Endodermal cell (in vitro differentiated cells): ENCODE measurements at regions not wholly inside any gene's neighbourhood (a gene's known extent, or its start where the extent isn't known, plus 50 kb on each side); places are given as distances from the start of the nearest gene placed in this dataset.

Experiments used
- DNase-seq: peaks from one replicate; pipeline ENCODE4 v3.0.0-alpha.2; 2017
- H3K27ac ChIP-seq: 2 replicates; pipeline ENCODE4 v1.5.1; 2013; ENCODE audit warnings: mild to moderate bottlenecking, low read depth, low read length, moderate library complexity
- H3K27me3 ChIP-seq: 2 replicates; pipeline ENCODE4 v1.6.1; 2013; ENCODE audit warnings: mild to moderate bottlenecking, low read length, moderate library complexity; ENCODE audit not compliant: insufficient read depth, control insufficient read depth, poor library complexity, severe bottlenecking
- H3K36me3 ChIP-seq: 2 replicates; pipeline ENCODE4 v1.7.0; 2013; ENCODE audit warnings: mild to moderate bottlenecking, low read length, moderate library complexity; ENCODE audit not compliant: control insufficient read depth, insufficient read depth
- H3K4me1 ChIP-seq: one replicate; pipeline ENCODE4 v1.7.0; 2013; ENCODE audit warnings: low read length; ENCODE audit not compliant: control insufficient read depth, insufficient read depth
- H3K4me3 ChIP-seq: 2 replicates; pipeline ENCODE4 v1.5.1; 2013; ENCODE audit warnings: mild to moderate bottlenecking, low read length, moderate library complexity
- H3K9ac ChIP-seq: 2 replicates; pipeline ENCODE4 v1.6.1; 2013; ENCODE audit warnings: mild to moderate bottlenecking, low read length, moderate library complexity; ENCODE audit not compliant: poor library complexity, severe bottlenecking; ENCODE audit errors: extremely low read depth
- H3K9me3 ChIP-seq: 2 replicates; pipeline ENCODE4 v1.6.1; 2013; ENCODE audit warnings: mild to moderate bottlenecking, low read length, moderate library complexity; ENCODE audit not compliant: control insufficient read depth
- H3K27ac Mint-ChIP-seq: 2 replicates; pipeline ENCODE4 v1.8.0; 2020; ENCODE audit warnings: mixed read lengths
- H3K27me3 Mint-ChIP-seq: 2 replicates; pipeline ENCODE4 v1.8.0; 2021; ENCODE audit warnings: mild to moderate bottlenecking, mixed read lengths; ENCODE audit not compliant: insufficient read depth
- H3K36me3 Mint-ChIP-seq: 2 replicates; pipeline ENCODE4 v1.8.0; 2020; ENCODE audit warnings: low read depth, mixed read lengths
- H3K4me1 Mint-ChIP-seq: 2 replicates; pipeline ENCODE4 v1.8.0; 2020; ENCODE audit warnings: mixed read lengths
- H3K4me3 Mint-ChIP-seq: 2 replicates; pipeline ENCODE4 v1.8.0; 2020; ENCODE audit warnings: mild to moderate bottlenecking, moderate library complexity, mixed read lengths
- H3K9me3 Mint-ChIP-seq: 2 replicates; pipeline ENCODE4 v1.8.0; 2020; ENCODE audit warnings: mild to moderate bottlenecking, mixed read lengths
- CTCF ChIP-seq: fragments of 200-600 bp; sonication (generic); conservative IDR thresholded peaks from 2 replicates; pipeline ENCODE4 v1.5.0; 2021; ENCODE audit warnings: antibody characterized with exemption, mild to moderate bottlenecking
- WGBS, 2 experiments: methylation state at CpG; one replicate each; pipeline versions ENCODE4 v1.1.5 to v1.1.7; 2013; ENCODE audit warnings: missing lambda C conversion rate in 2 of 2, mixed read lengths in 1 of 2; ENCODE audit not compliant: insufficient coverage in 1 of 2, insufficient read length in 1 of 2; 5-methylcytosine and 5-hydroxymethylcytosine counted together

- no peaks in the 10 kb centered on the region for H3K36me3 ChIP-seq
- peaks cover 5% of the 10 kb centered on the region for H3K9me3 ChIP-seq
- TF ChIP-seq CTCF: no peak
- peaks cover 3% of the 10 kb centered on the region for H3K4me1 Mint-ChIP-seq
- H3K27ac ChIP-seq: no peak overlapping the region
- H3K27me3 ChIP-seq: no peaks in the 10 kb centered on the region
- H3K4me3 Mint-ChIP-seq: no peak overlapping the region
- H3K4me3 ChIP-seq: no peak overlapping the region
- no peak overlapping the region for H3K9ac ChIP-seq
- 94 to 96% methylated on average over 3 of the region's 3 CpGs for WGBS, 2 experiments
- H3K27ac Mint-ChIP-seq: no peak overlapping the region
- DNase-seq: no peak
- H3K27me3 Mint-ChIP-seq: peaks cover 4% of the 10 kb centered on the region
- no peaks in the 10 kb centered on the region for H3K36me3 Mint-ChIP-seq
- no peaks in the 10 kb centered on the region for H3K9me3 Mint-ChIP-seq
- no peaks in the 10 kb centered on the region for H3K4me1 ChIP-seq
These were observed 375.3 kb downstream of the SLC4A3 start for GRCh38 chr2:220002699-220003098.

- no peak for TF ChIP-seq CTCF
- H3K9ac ChIP-seq: no peak overlapping the region
- no peak overlapping the region for H3K27ac ChIP-seq
- no peak overlapping the region for H3K4me3 ChIP-seq
- no peaks in the 10 kb centered on the region for H3K27me3 ChIP-seq
- peaks cover 13% of the 10 kb centered on the region for H3K4me1 Mint-ChIP-seq
- peaks cover 4% of the 10 kb centered on the region for H3K27me3 Mint-ChIP-seq
- 95 to 100% methylated on average over 4 to 6 of the region's 6 CpGs for WGBS, 2 experiments
- peaks cover 3% of the 10 kb centered on the region for H3K4me1 ChIP-seq
- no peak overlapping the region for H3K27ac Mint-ChIP-seq
- DNase-seq: no peak
- no peaks in the 10 kb centered on the region for H3K9me3 Mint-ChIP-seq
- no peaks in the 10 kb centered on the region for H3K9me3 ChIP-seq
- H3K4me3 Mint-ChIP-seq: no peak overlapping the region
- no peaks in the 10 kb centered on the region for H3K36me3 ChIP-seq
- no peaks in the 10 kb centered on the region for H3K36me3 Mint-ChIP-seq
These were observed 377.9 kb downstream of the SLC4A3 start for GRCh38 chr2:220005362-220005761.

- no peak for DNase-seq
- Histone ChIP-seq H3K27ac (no peak overlapping the region), H3K4me3 (no peak overlapping the region), H3K4me1 (peaks cover 3% of the 10 kb centered on the region), H3K36me3 (no peaks in the 10 kb centered on the region), H3K27me3 (no peaks in the 10 kb centered on the region), H3K9ac (no peak overlapping the region), H3K9me3 (no peaks in the 10 kb centered on the region)
- TF ChIP-seq CTCF: no peak
- no peaks in the 10 kb centered on the region for H3K9me3 Mint-ChIP-seq
- H3K36me3 Mint-ChIP-seq: no peaks in the 10 kb centered on the region
- H3K27me3 Mint-ChIP-seq: peaks cover 4% of the 10 kb centered on the region
- H3K4me1 Mint-ChIP-seq: peaks cover 13% of the 10 kb centered on the region
- WGBS, 2 experiments: 80 to 92% methylated on average over 6 to 8 of the region's 8 CpGs
- no peak overlapping the region for H3K4me3 Mint-ChIP-seq
- no peak overlapping the region for H3K27ac Mint-ChIP-seq
These were observed 378.8 kb downstream of the SLC4A3 start for GRCh38 chr2:220006152-220006621.
